SK-N-SH (cell line): ENCODE measurements at regions not wholly inside any gene's neighbourhood (a gene's known extent, or its start where the extent isn't known, plus 50 kb on each side); places are given as distances from the start of the nearest gene placed in this dataset.

Experiments used
- EP300 ChIP-seq, 2 experiments: IDR thresholded peaks; 2 replicates each; pipeline versions ENCODE4 v1.4.0 to v1.6.1; 2012; ENCODE audit warnings: borderline replicate concordance in 1 of 2, low read depth in 1 of 2, low read length in 1 of 2
- EZH2phosphoT487 ChIP-seq: fragments of 200-600 bp; sonication (generic); IDR thresholded peaks from 2 replicates; pipeline ENCODE4 v1.6.1; 2017; ENCODE audit warnings: low read depth, mixed run types, mild to moderate bottlenecking, antibody characterized with exemption, moderate library complexity, borderline replicate concordance
- POLR2AphosphoS5 ChIP-seq: IDR thresholded peaks from 2 replicates; pipeline ENCODE4 v1.6.1; 2012; ENCODE audit warnings: low read depth, low read length

GRCh38 chr14:37888234-37888633 is 292.8 kb downstream of the TTC6 start:
- TF ChIP-seq EP300 (IDR thresholded peaks at IDR 0.05; ENCODE audit: borderline replicate concordance in 1 of 2, low read depth in 1 of 2, low read length in 1 of 2) (no peak), POLR2AphosphoS5 (no peak), EZH2phosphoT487 (no peak)
